ENCODE measurements at regions not wholly inside any gene's neighbourhood (a gene's known extent, or its start where the extent isn't known, plus 50 kb on each side); places are given as distances from the start of the nearest gene placed in this dataset.

GRCh38 chr21:23593582-23593981 lies 2013.7 kb downstream of the MRPL39 start:
- TF ChIP-seq POLR2A (IDR thresholded peaks at IDR 0.05): no peak
- no peak for TF ChIP-seq CTCF (IDR thresholded peaks at IDR 0.05)
- no peak for TF ChIP-seq POLR2AphosphoS5 (IDR thresholded peaks at IDR 0.05)
- no peak for TF ChIP-seq EP300 (IDR thresholded peaks at IDR 0.05; ENCODE audit: low read depth)

Measured in transverse colon (tissue), 4 donors.